Endothelial cell of umbilical vein (primary cell): ENCODE measurements at regions not wholly inside any gene's neighbourhood (a gene's known extent, or its start where the extent isn't known, plus 50 kb on each side); places are given as distances from the start of the nearest gene placed in this dataset.

Experiments used
- BruUV-seq: library from RNA; stranded (reverse); fragments of 400-500 nt; replicated peaks from 2 replicates; lab custom pipeline; 2021; lab: Mats Ljungman, UMichigan
- CTCF ChIA-PET: fragments of 300-600, 350-600 bp; sonication (Branson Sonifier 250); formaldehyde crosslinking; loops from one replicate; lab custom pipeline; 2021; ENCODE audit warnings: antibody characterized with exemption, inconsistent platforms; lab: Charles Lee
- POLR2A ChIA-PET: fragments of 300-600, 350-600 bp; sonication (Branson Sonifier 250); formaldehyde crosslinking; loops from one replicate; lab custom pipeline; 2021; ENCODE audit warnings: antibody characterized with exemption, inconsistent platforms; lab: Charles Lee
- DNase-seq: peaks from one replicate; pipeline ENCODE4 v3.0.0-alpha.2; 2011; ENCODE audit warnings: low read depth, low spot score
- FAIRE-seq: peaks from 2 replicates; lab custom pipeline; 2011; peaks lifted over from hg19 to GRCh38; lab: Jason Lieb, UNC
- H2AFZ ChIP-seq: 2 replicates; pipeline ENCODE4 v1.6.0; 2012; ENCODE audit warnings: low read depth, low read length, control low read depth, inconsistent platforms
- H3K27ac ChIP-seq: 2 replicates; pipeline ENCODE4 v1.5.1; 2011; ENCODE audit warnings: low read depth, mild to moderate bottlenecking, control low read depth, low read length, moderate library complexity; ENCODE audit not compliant: insufficient read depth
- H3K27me3 ChIP-seq, 2 experiments: 2 replicates each; pipeline versions ENCODE4 v1.6.0 to v1.6.1; 2011; ENCODE audit warnings: low read length in 2 of 2, mixed read lengths in 1 of 2; ENCODE audit not compliant: control insufficient read depth in 2 of 2, insufficient read depth in 2 of 2
- H3K36me3 ChIP-seq, 2 experiments: 2 replicates in 1 of 2; 3 replicates in 1 of 2; pipeline ENCODE4 v1.5.1; 2011; ENCODE audit warnings: low read length in 2 of 2, mild to moderate bottlenecking in 1 of 2, moderate library complexity in 1 of 2; ENCODE audit not compliant: control insufficient read depth in 2 of 2, insufficient read depth in 2 of 2; ENCODE audit errors: extremely low read depth in 1 of 2
- H3K4me1 ChIP-seq: 3 replicates; pipeline ENCODE4 v1.5.1; 2011; ENCODE audit warnings: mild to moderate bottlenecking, low read length; ENCODE audit not compliant: control insufficient read depth, insufficient read depth; ENCODE audit errors: extremely low read depth
- H3K4me2 ChIP-seq: 2 replicates; pipeline ENCODE4 v1.6.1; 2011; ENCODE audit warnings: low read length, control low read depth, mixed read lengths; ENCODE audit not compliant: insufficient read depth
- H3K4me3 ChIP-seq, 3 experiments: fragments of 200-600 bp in 1 of 3; sonication (generic), shearing (Covaris generic) in 1 of 3; replicated peaks in 1 of 3; 2 replicates each; pipeline ENCODE4 v1.5.1; 2011 to 2016; ENCODE audit warnings: control low read depth in 3 of 3, low read length in 3 of 3, mild to moderate bottlenecking in 2 of 3, inconsistent platforms in 1 of 3, low read depth in 1 of 3, moderate library complexity in 1 of 3; ENCODE audit not compliant: insufficient read depth in 1 of 3
- H3K79me2 ChIP-seq: 2 replicates; pipeline ENCODE4 v1.6.0; 2012; ENCODE audit warnings: low read length, inconsistent platforms; ENCODE audit not compliant: control insufficient read depth, insufficient read depth
- H3K9ac ChIP-seq: replicated peaks from 2 replicates; pipeline ENCODE3; 2011; ENCODE audit warnings: low read length, control low read depth; ENCODE audit not compliant: insufficient read depth; ENCODE audit errors: extremely low read depth
- H3K9me1 ChIP-seq: replicated peaks from 3 replicates; pipeline ENCODE4 v1.6.0; 2011; ENCODE audit warnings: mild to moderate bottlenecking, low read length; ENCODE audit not compliant: control insufficient read depth, insufficient read depth; ENCODE audit errors: extremely low read depth
- H3K9me3 ChIP-seq: replicated peaks from 2 replicates; pipeline ENCODE4 v1.5.1; 2012; ENCODE audit warnings: low read length, inconsistent platforms; ENCODE audit not compliant: control insufficient read depth, insufficient read depth
- H4K20me1 ChIP-seq: replicated peaks from 2 replicates; pipeline ENCODE3; 2011; ENCODE audit warnings: mild to moderate bottlenecking, low read length; ENCODE audit not compliant: control insufficient read depth, insufficient read depth; ENCODE audit errors: extremely low read depth
- CTCF ChIP-seq, 2 donors: IDR thresholded peaks; 1 replicate in 1 of 2; 2 replicates in 1 of 2; pipeline ENCODE4 v1.5.1; 2011; ENCODE audit warnings: low read length in 2 of 2, mild to moderate bottlenecking in 2 of 2, moderate library complexity in 2 of 2, control low read depth in 1 of 2, inconsistent platforms in 1 of 2, low read depth in 1 of 2; ENCODE audit not compliant: insufficient read depth in 1 of 2; ENCODE audit errors: extremely low read depth in 1 of 2
- EZH2 ChIP-seq: IDR thresholded peaks from 2 replicates; pipeline ENCODE4 v1.6.1; 2012; ENCODE audit warnings: borderline replicate concordance, low read depth, mild to moderate bottlenecking, moderate library complexity, low read length, inconsistent platforms; ENCODE audit not compliant: severe bottlenecking
- FOS ChIP-seq: IDR thresholded peaks from 2 replicates; pipeline ENCODE4 v1.6.1; 2011; ENCODE audit warnings: mild to moderate bottlenecking, low read length, moderate library complexity, borderline replicate concordance; ENCODE audit not compliant: insufficient read depth
- GATA2 ChIP-seq: IDR thresholded peaks from 2 replicates; pipeline ENCODE4 v1.7.0; 2011; ENCODE audit warnings: low read depth, mild to moderate bottlenecking, moderate library complexity, mixed read lengths, low read length; ENCODE audit not compliant: insufficient read length, insufficient read depth
- JUN ChIP-seq: IDR thresholded peaks from 2 replicates; pipeline ENCODE4 v1.6.1; 2011; ENCODE audit warnings: borderline replicate concordance, low read depth; ENCODE audit not compliant: insufficient read length, insufficient read depth
- MYC ChIP-seq: IDR thresholded peaks from one replicate; pipeline ENCODE4 v1.6.1; 2011; ENCODE audit warnings: mild to moderate bottlenecking, low read depth, low read length
- POLR2A ChIP-seq: IDR thresholded peaks from 2 replicates; pipeline ENCODE4 v1.6.1; 2012; ENCODE audit warnings: low read depth, mild to moderate bottlenecking, control low read depth, low read length
- POLR2AphosphoS5 ChIP-seq: IDR thresholded peaks from 2 replicates; pipeline ENCODE4 v1.6.1; 2012; ENCODE audit warnings: low read depth, mild to moderate bottlenecking, control low read depth, low read length, moderate library complexity; ENCODE audit not compliant: insufficient read depth
- dilution Hi-C: fragments of 300-500 bp; cut with MboI; formaldehyde crosslinking; loops from one replicate; pipeline ENCODE4 v1.15.0; 2019; ENCODE audit warnings: low sequenced_read_pairs; ENCODE audit not compliant: extremely low pct_ligation_motif_present
- intact Hi-C: fragments of 100-400 bp; cut with micrococcal nuclease; formaldehyde crosslinking; loops from one replicate; pipeline ENCODE4 v1.10.0; 2022
- TF ChIP-seq, protein P1 (sequence below): IDR thresholded peaks from 2 replicates; pipeline ENCODE4 v1.6.1; 2011; ENCODE audit not compliant: insufficient read depth, insufficient read length

GRCh38 chr13:109393045-109393444 lies 393.3 kb downstream of the IRS2 start:
- dilution Hi-C loops: no loop called here
- no peak for FAIRE-seq
- no peak for TF ChIP-seq EZH2
- no peak for TF ChIP-seq POLR2A
- TF ChIP-seq, protein P1, sequence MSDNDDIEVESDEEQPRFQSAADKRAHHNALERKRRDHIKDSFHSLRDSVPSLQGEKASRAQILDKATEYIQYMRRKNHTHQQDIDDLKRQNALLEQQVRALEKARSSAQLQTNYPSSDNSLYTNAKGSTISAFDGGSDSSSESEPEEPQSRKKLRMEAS: no peak
- no peak for TF ChIP-seq POLR2AphosphoS5
- no peak for TF ChIP-seq CTCF (IDR thresholded peaks at IDR 0.05; ENCODE audit: extremely low read depth in 1 of 2, insufficient read depth in 1 of 2, low read depth in 1 of 2, low read length in 2 of 2)
- TF ChIP-seq MYC: no peak
- TF ChIP-seq GATA2: no peak
- TF ChIP-seq JUN: no peak
- TF ChIP-seq FOS: no peak
- no peaks in the 10 kb centered on the region for H3K36me3 ChIP-seq
- no TSS peak for BruUV-seq
- no peak for DNase-seq
- H3K4me3 ChIP-seq: no peak overlapping the region
- no peaks in the 10 kb centered on the region for H3K9me3 ChIP-seq
- H3K9ac ChIP-seq: no peak overlapping the region
- no peak overlapping the region for H2AFZ ChIP-seq
- ChIA-PET CTCF (no interaction called here), POLR2A (no interaction called here)
- no peaks in the 10 kb centered on the region for H3K27me3 ChIP-seq
- no peaks in the 10 kb centered on the region for H4K20me1 ChIP-seq
- no peaks in the 10 kb centered on the region for H3K4me1 ChIP-seq
- intact Hi-C loops: no loop called here
- H3K4me2 ChIP-seq: no peak overlapping the region
- H3K79me2 ChIP-seq: no peaks in the 10 kb centered on the region
- H3K27ac ChIP-seq: no peak overlapping the region
- H3K9me1 ChIP-seq: no peaks in the 10 kb centered on the region
